NOMO-1 treated with dmso at 0.1 percent for 144 hours (cell line): ENCODE measurements at regions not wholly inside any gene's neighbourhood (a gene's known extent, or its start where the extent isn't known, plus 50 kb on each side); places are given as distances from the start of the nearest gene placed in this dataset.

Experiments used
- DNase-seq: peaks from one replicate; lab custom pipeline; 2025; ENCODE audit not compliant: unreplicated experiment; lab: John Stamatoyannopoulos, UW

GRCh38 chr11:11757909-11758308 lies 83.9 kb upstream of the USP47 start:
- DNase-seq: no peak

GRCh38 chr11:11756718-11757117 lies 85.1 kb upstream of the USP47 start:
- DNase-seq: no peak

DNA sequence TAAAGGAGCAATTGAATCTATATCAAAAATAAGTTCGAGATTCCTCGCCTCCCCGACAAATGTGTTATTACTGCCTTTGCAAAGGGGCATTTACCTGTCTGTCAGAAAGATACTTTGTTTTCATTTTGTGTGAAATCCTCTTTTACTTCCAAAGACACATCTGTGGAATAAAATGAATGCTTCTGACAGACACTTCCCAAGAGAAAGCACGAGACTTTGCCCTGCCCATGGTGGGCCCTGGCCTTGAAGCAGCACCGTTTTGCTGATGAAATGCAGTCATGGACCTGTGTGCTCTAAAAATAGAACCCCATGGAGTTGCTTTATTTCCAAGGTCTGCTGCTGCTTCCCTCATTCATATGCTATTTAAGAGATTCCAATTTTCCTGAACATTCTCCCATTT lies 85.9 kb upstream of the USP47 start:
- DNase-seq: no peak

GRCh38 chr11:11752679-11753078 lies 89.1 kb upstream of the USP47 start:
- DNase-seq: no peak

DNA sequence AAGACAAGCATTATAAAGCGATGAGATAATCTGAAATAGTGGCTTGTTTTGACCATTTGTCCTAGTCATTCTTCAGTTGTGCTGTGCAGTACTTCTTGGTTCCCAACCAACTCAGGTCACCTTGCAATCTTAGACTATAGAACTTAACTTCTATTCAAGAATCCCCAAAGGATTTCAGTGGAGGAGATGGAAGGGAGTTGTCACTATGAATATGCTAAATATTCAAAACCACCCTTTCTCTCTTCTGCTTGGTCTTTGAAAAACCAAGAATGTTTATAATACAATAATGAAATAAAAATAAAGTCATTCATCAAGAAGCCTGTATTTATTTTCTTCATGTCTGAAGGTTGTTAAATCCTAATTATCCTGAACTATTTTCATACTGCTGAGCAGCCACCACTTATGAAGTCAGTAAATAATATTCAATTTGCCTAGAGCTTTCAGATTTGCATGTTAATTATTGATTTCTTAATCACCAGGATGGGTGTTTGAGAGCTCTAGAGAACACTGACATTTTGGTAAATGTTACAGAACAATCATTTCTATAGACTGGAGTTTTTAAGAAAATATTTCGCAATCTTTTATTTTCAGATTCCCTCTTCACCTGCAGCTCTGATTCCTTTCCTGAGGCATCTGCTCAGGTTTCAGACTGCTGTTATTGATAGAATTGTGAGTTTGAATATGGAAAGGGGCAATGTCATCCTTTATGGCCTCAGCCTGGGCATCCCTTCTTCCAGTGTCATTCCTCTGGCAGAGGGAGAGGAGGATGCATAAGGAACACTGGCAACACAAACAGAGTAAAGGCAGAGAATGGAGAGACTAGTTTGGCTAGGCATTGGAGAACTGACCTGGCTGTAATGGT lies 91.5 kb upstream of the USP47 start:
- no peak for DNase-seq

DNA sequence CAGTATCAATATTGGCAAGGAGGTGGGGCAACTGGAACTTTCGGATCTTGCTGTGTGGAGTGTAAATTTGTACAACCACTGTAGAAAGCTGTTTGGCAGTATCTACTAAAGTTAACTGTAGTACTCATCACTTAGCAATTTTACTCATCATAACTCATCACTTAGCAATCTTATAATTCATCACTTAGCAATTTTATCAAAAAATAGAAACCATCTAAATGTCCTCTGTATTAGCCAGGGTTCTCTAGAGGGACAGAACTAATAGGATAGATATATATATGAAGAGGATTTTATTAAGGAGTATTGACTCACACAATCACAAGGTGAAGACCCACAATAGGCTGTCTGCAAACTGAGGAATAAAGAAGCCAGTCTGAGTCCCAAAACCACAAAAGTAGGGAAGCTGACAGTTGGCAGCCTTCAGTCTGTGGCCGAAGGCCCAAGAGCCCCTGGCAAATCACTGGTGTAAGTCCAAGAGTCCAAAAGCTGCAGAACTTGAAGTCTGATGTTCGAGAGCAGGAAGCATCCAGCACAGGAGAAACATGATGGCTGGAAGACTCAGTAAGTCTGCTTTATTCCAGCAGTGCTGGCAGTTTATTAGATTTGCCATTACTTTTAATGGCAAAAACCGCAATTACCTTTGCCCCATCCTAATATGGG lies 92.9 kb upstream of the USP47 start:
- DNase-seq: no peak

DNA sequence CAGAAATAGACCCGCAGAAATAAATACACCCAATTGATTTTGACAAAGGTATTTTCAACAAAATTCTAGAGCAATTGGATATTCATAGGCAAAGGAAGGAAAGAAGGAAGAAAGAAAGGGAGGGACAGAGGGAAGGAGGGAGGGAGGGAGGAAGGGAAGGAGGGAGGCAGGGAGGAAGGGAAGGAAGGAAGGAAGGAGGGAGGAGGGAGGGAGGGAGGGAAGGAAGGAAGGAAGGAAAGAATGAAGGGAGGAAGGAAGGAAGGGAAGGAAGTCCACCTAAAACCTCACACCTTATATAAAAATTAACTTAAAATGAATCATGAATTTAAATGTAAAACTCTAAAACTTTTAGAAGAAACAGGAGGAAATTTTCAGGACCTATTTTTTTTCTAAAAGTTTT lies 94.2 kb upstream of the USP47 start:
- no peak for DNase-seq

DNA sequence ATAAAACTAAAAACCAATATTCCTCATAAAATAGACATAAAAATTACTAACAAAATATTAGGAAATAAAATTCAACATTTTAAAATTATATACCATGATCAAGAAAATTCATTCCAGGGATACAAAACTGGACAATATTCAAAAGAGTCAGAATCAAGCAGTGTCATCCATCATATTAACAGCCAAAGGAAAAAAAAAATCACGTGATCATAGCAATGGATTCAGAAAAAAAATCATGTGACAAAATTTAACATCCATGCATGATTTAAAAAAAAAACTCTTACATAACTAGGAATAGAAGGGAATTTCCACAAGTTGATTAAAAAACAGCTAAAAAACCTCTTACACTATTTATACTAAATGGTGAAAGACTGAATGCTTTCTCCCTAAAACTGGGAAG lies 95.3 kb upstream of the USP47 start:
- no peak for DNase-seq

DNA sequence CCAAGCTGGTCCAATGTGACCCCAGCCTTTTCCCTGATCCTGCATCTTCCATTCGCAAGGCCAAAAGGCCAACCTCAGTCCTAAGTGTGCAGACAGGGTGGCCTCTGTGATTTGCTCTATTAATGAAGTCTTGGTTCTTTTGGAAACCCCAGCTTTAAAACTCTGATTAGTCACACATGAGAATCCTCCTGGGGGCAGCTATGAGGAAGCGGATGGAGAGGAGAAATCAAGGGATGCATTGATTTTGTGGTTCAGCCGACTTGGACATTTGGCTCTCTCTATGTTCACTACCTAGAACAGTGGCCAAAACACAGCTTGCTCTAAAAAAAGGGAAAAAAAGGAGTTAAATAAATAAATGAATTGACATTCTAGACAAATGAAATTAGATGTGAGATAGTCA lies 98.6 kb upstream of the USP47 start:
- no peak for DNase-seq

GRCh38 chr11:11742486-11742885 lies 99.3 kb upstream of the USP47 start:
- DNase-seq: no peak

- no peak for DNase-seq
Measured at GRCh38 chr11:11740836-11741235, 100.9 kb upstream of the USP47 start.

- DNase-seq: no peak
Measured at GRCh38 chr11:11740073-11740702, 101.6 kb upstream of the USP47 start.

- no peak for DNase-seq
Measured at GRCh38 chr11:11738370-11738769, 103.4 kb upstream of the USP47 start.

- DNase-seq: no peak
Measured at GRCh38 chr11:11735586-11735985, 106.2 kb upstream of the USP47 start.

DNA sequence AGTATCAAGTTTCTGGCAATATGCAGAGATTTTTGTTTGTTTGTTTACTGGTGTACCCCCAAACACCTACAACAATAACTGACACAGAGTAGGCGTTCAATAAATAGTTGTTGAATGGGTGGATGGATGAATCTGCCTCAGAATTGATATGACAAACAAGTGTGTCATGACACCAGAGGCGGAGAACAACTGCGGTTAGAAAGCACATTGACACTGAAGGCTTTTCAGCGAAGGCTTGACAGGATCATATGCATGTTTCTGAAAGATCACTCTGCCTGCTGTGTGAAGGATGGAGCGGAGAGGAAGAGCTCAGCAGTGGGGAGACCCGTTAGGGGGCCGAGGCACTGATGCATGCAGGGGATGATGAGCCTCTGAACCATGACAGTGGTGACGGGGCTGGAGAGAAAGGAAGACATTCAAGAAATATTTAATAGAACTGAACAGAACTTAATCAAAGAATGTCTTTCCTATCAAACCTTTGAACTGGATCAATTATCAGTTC lies 108.5 kb upstream of the USP47 start:
- DNase-seq: no peak

DNA sequence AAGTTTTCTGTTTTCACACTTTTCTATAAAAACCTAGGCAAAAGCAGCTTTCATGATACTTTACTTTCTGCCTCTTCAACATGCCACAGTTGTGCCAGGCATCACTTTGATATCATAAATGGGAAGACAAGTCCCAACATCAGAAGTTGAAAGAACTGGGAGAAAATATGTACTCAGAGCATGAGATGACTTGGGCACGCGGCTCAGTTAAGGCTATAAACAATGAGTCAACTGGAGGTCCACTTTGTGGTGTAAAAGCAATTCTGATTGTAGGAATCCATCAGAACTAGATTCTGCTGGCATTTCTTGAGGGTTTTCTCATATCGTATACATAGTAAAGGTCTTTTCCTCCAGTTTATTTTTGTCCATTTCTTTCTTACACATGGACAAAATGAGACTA lies 109.7 kb upstream of the USP47 start:
- no peak for DNase-seq

GRCh38 chr11:11731311-11732083 lies 109.7 kb upstream of the GALNT18 start:
- no peak for DNase-seq

GRCh38 chr11:11728386-11728785 lies 106.6 kb upstream of the GALNT18 start:
- no peak for DNase-seq

GRCh38 chr11:11725438-11725837 lies 103.6 kb upstream of the GALNT18 start:
- no peak for DNase-seq

DNA sequence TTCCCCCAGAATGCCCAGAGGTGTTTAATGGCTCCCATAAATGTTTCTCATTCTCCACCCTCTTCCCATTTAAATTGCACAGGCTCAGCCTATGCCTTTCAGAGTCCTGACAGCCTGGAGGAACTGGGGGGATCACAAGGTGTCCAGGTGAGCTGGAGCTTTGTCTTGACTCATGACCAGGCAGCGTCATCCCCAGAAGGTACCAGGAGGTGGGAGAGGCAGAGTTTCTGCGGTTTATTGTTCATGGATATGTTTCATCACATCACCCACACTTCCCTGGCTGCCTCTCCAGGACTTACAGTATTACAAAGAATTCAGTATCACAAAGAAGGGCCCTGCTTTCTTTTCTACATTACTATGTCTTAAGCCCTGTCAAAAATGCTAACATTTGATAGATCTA lies 103.2 kb upstream of the GALNT18 start:
- DNase-seq: no peak

- DNase-seq: no peak
Measured at GRCh38 chr11:11722861-11723260, 101.1 kb upstream of the GALNT18 start.
